ENCODE measurements at regions not wholly inside any gene's neighbourhood (a gene's known extent, or its start where the extent isn't known, plus 50 kb on each side); places are given as distances from the start of the nearest gene placed in this dataset.

GRCh38 chr15:29593629-29594028 is 228.6 kb downstream of the TJP1 start:
- H3K79me2 ChIP-seq (ENCODE audit: insufficient read depth, low read length): no peaks in the 10 kb centered on the region
- DNase-seq (no peak), ATAC-seq (ENCODE audit: insufficient read depth, low read depth) (no peak)
- TF ChIP-seq CTCF (IDR thresholded peaks at IDR 0.05; ENCODE audit: borderline replicate concordance, extremely low read depth, low read length, poor library complexity, severe bottlenecking) (no peak), EZH2 (IDR thresholded peaks at IDR 0.05; ENCODE audit: borderline replicate concordance, low read depth, low read length, severe bottlenecking) (no peak)
- H3K9ac ChIP-seq (ENCODE audit: low read depth, low read length): no peak overlapping the region
- H4K20me1 ChIP-seq (ENCODE audit: insufficient read depth, low read length): no peaks in the 10 kb centered on the region
- H3K36me3 ChIP-seq (ENCODE audit: insufficient read depth, low read length): no peaks in the 10 kb centered on the region
- H3K27ac ChIP-seq (ENCODE audit: low read length): no peak overlapping the region
- no peak overlapping the region for H2AFZ ChIP-seq (ENCODE audit: low read depth, low read length)
- no peak overlapping the region for H3K4me3 ChIP-seq (ENCODE audit: low read depth in 1 of 2, low read length in 2 of 2)
- H3K9me3 ChIP-seq (ENCODE audit: insufficient read depth, low read length, severe bottlenecking): no peaks in the 10 kb centered on the region
- H3K27me3 ChIP-seq (ENCODE audit: insufficient read depth, low read length, poor library complexity): no peaks in the 10 kb centered on the region
- no peaks in the 10 kb centered on the region for H3K4me1 ChIP-seq (ENCODE audit: insufficient read depth, low read length)
- H3K4me2 ChIP-seq (ENCODE audit: insufficient read depth, low read length): no peak overlapping the region

DNA sequence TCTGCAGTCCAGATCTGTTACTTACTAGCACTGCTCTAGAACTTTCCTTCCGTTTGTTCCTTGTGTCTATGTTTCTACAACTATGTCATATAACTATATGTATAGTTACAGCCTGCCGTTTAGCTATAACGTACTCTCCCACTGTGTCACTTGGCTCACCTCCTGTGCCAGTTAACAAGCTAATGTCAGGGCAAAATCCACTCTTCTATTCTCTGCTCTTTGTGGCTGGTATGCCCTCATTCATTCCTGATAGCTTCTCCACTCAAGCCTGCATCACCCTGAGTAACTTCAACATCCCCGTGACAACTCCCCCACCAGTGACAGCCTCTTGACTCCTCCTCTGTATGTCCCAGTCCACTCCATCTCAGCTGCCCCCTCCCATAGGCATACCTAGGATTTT is 229.2 kb downstream of the TJP1 start:
- Histone ChIP-seq H2AFZ (ENCODE audit: low read depth, low read length) (no peak overlapping the region), H3K27ac (ENCODE audit: low read length) (no peak overlapping the region), H3K9me3 (ENCODE audit: insufficient read depth, low read length, severe bottlenecking) (no peaks in the 10 kb centered on the region), H3K4me1 (ENCODE audit: insufficient read depth, low read length) (no peaks in the 10 kb centered on the region), H3K4me3 (ENCODE audit: low read depth in 1 of 2, low read length in 2 of 2) (no peak overlapping the region), H3K36me3 (ENCODE audit: insufficient read depth, low read length) (no peaks in the 10 kb centered on the region), H3K27me3 (ENCODE audit: insufficient read depth, low read length, poor library complexity) (no peaks in the 10 kb centered on the region), H3K9ac (ENCODE audit: low read depth, low read length) (no peak overlapping the region), H4K20me1 (ENCODE audit: insufficient read depth, low read length) (no peaks in the 10 kb centered on the region), H3K79me2 (ENCODE audit: insufficient read depth, low read length) (no peaks in the 10 kb centered on the region), H3K4me2 (ENCODE audit: insufficient read depth, low read length) (no peak overlapping the region)
- DNase-seq: no peak
- no peak for TF ChIP-seq CTCF (IDR thresholded peaks at IDR 0.05; ENCODE audit: borderline replicate concordance, extremely low read depth, low read length, poor library complexity, severe bottlenecking)
- TF ChIP-seq EZH2 (IDR thresholded peaks at IDR 0.05; ENCODE audit: borderline replicate concordance, low read depth, low read length, severe bottlenecking): no peak
- no peak for ATAC-seq (ENCODE audit: insufficient read depth, low read depth)

DNA sequence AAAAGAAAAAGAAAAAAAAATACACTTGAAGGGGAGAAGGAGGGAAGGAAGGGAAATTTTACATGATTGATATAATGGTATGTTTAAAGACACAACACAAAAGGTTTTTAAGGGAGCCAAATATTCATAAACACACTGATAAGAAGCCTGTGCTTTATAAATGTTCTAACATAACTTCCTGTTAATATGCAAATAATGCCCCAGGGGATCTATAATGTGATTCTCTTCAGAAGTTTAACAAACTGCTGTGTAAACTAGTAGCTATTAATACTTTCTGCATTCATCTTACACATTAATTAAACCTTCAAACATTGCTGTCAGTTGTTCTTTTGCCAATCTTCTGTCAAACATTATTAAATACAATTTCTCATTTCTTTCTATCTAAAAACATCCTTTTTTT is 231.6 kb downstream of the TJP1 start:
- no peaks in the 10 kb centered on the region for H4K20me1 ChIP-seq (ENCODE audit: insufficient read depth, low read length)
- H3K79me2 ChIP-seq (ENCODE audit: insufficient read depth, low read length): no peaks in the 10 kb centered on the region
- no peak overlapping the region for H3K27ac ChIP-seq (ENCODE audit: low read length)
- no peaks in the 10 kb centered on the region for H3K4me1 ChIP-seq (ENCODE audit: insufficient read depth, low read length)
- no peak for ATAC-seq (ENCODE audit: insufficient read depth, low read depth)
- H3K4me2 ChIP-seq (ENCODE audit: insufficient read depth, low read length): no peak overlapping the region
- H3K27me3 ChIP-seq (ENCODE audit: insufficient read depth, low read length, poor library complexity): no peaks in the 10 kb centered on the region
- DNase-seq: no peak
- no peak overlapping the region for H3K4me3 ChIP-seq (ENCODE audit: low read depth in 1 of 2, low read length in 2 of 2)
- no peaks in the 10 kb centered on the region for H3K9me3 ChIP-seq (ENCODE audit: insufficient read depth, low read length, severe bottlenecking)
- no peaks in the 10 kb centered on the region for H3K36me3 ChIP-seq (ENCODE audit: insufficient read depth, low read length)
- TF ChIP-seq EZH2 (IDR thresholded peaks at IDR 0.05; ENCODE audit: borderline replicate concordance, low read depth, low read length, severe bottlenecking) (no peak), CTCF (IDR thresholded peaks at IDR 0.05; ENCODE audit: borderline replicate concordance, extremely low read depth, low read length, poor library complexity, severe bottlenecking) (no peak)
- H3K9ac ChIP-seq (ENCODE audit: low read depth, low read length): no peak overlapping the region
- no peak overlapping the region for H2AFZ ChIP-seq (ENCODE audit: low read depth, low read length)

DNA sequence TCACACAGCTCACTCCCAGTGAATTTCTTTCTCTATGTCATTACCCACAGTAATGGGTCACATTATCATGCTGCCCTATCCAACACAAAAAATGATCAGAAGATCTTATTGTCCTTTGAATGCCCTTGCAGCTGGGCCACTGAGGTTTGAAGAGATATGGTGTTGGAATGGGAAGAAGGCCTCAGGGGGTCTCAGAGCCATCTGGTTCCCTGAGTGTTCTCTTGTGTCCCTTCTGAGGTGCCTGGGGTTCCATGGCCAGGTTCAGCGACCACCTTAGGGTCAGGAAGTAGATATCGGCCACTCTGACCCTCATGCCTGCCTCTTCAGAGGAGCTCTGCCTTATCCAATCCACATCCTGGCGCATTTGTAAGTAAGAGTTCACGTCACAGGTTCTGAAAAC is 232.3 kb downstream of the TJP1 start:
- Histone ChIP-seq H3K9ac (ENCODE audit: low read depth, low read length) (no peak overlapping the region), H3K9me3 (ENCODE audit: insufficient read depth, low read length, severe bottlenecking) (no peaks in the 10 kb centered on the region), H3K79me2 (ENCODE audit: insufficient read depth, low read length) (no peaks in the 10 kb centered on the region), H3K36me3 (ENCODE audit: insufficient read depth, low read length) (no peaks in the 10 kb centered on the region), H4K20me1 (ENCODE audit: insufficient read depth, low read length) (no peaks in the 10 kb centered on the region), H3K27me3 (ENCODE audit: insufficient read depth, low read length, poor library complexity) (no peaks in the 10 kb centered on the region), H2AFZ (ENCODE audit: low read depth, low read length) (no peak overlapping the region), H3K4me2 (ENCODE audit: insufficient read depth, low read length) (no peak overlapping the region), H3K4me1 (ENCODE audit: insufficient read depth, low read length) (no peaks in the 10 kb centered on the region), H3K4me3 (ENCODE audit: low read depth in 1 of 2, low read length in 2 of 2) (no peak overlapping the region), H3K27ac (ENCODE audit: low read length) (no peak overlapping the region)
- DNase-seq: no peak
- TF ChIP-seq EZH2 (IDR thresholded peaks at IDR 0.05; ENCODE audit: borderline replicate concordance, low read depth, low read length, severe bottlenecking): no peak
- no peak for TF ChIP-seq CTCF (IDR thresholded peaks at IDR 0.05; ENCODE audit: borderline replicate concordance, extremely low read depth, low read length, poor library complexity, severe bottlenecking)
- no peak for ATAC-seq (ENCODE audit: insufficient read depth, low read depth)
